GM18909 (cell line): ENCODE measurements at regions not wholly inside any gene's neighbourhood (a gene's known extent, or its start where the extent isn't known, plus 50 kb on each side); places are given as distances from the start of the nearest gene placed in this dataset.

Source experiments
- ATAC-seq: cut with Tn5 transposase; IDR thresholded peaks from one replicate; pipeline ENCODE4 v1.9.1; 2021; ENCODE audit warnings: mild to moderate bottlenecking; ENCODE audit not compliant: unreplicated experiment, poor library complexity

GRCh38 chr2:6423157-6423556 is 442.6 kb downstream of the CMPK2 start:
- no peak for ATAC-seq

GRCh38 chr2:6423944-6424343 is 441.8 kb downstream of the CMPK2 start:
- no peak for ATAC-seq

- ATAC-seq, result no peak
Measured at GRCh38 chr2:6425032-6425431, 440.7 kb downstream of the CMPK2 start.

- no peak for ATAC-seq
Measured at GRCh38 chr2:6429210-6429986, 436.3 kb downstream of the CMPK2 start.

- no peak for ATAC-seq
Measured at GRCh38 chr2:6434438-6434837, 431.3 kb downstream of the CMPK2 start.

GRCh38 chr2:6441800-6442199 is 423.9 kb downstream of the CMPK2 start:
- no peak for ATAC-seq

- no peak for ATAC-seq
Measured at GRCh38 chr2:6442252-6442985, 423.3 kb downstream of the CMPK2 start.

GRCh38 chr2:6443061-6443823 is 422.5 kb downstream of the CMPK2 start:
- no peak for ATAC-seq

GRCh38 chr2:6444514-6444913 is 421.2 kb downstream of the CMPK2 start:
- ATAC-seq, result no peak

- ATAC-seq, result no peak
Measured at GRCh38 chr2:6445156-6445555, 420.6 kb downstream of the CMPK2 start.

- no peak for ATAC-seq
Measured at GRCh38 chr2:6446938-6447608, 418.6 kb downstream of the CMPK2 start.

- no peak for ATAC-seq
Measured at GRCh38 chr2:6448893-6449292, 416.8 kb downstream of the CMPK2 start.

- ATAC-seq, result no peak
Measured at GRCh38 chr2:6449343-6449742, 416.4 kb downstream of the CMPK2 start.

- no peak for ATAC-seq
Measured at GRCh38 chr2:6452702-6453481, 412.8 kb downstream of the CMPK2 start.

GRCh38 chr2:6454286-6454990 is 411.3 kb downstream of the CMPK2 start:
- no peak for ATAC-seq

- ATAC-seq, result no peak
Measured at GRCh38 chr2:6459138-6459537, 406.6 kb downstream of the CMPK2 start.

- ATAC-seq, result no peak
Measured at GRCh38 chr2:6470518-6470917, 395.2 kb downstream of the CMPK2 start.

GRCh38 chr2:6471419-6471818 is 394.3 kb downstream of the CMPK2 start:
- no peak for ATAC-seq
